H1 (cell line): ENCODE measurements at regions not wholly inside any gene's neighbourhood (a gene's known extent, or its start where the extent isn't known, plus 50 kb on each side); places are given as distances from the start of the nearest gene placed in this dataset.

Experiments
- CTCF ChIA-PET: fragments of 300-600 bp; sonication (Branson Sonifier 250); formaldehyde crosslinking; loops from one replicate; lab custom pipeline; 2021; ENCODE audit not compliant: partially characterized antibody; lab: Charles Lee
- POLR2A ChIA-PET: fragments of 300-600 bp; sonication (Branson Sonifier 250); formaldehyde crosslinking; loops from one replicate; lab custom pipeline; 2021; ENCODE audit warnings: inconsistent platforms; ENCODE audit not compliant: partially characterized antibody; lab: Charles Lee
- DNase-seq, 2 experiments: peaks; one replicate each; pipeline versions ENCODE4 v3.0.0 to v3.0.0-alpha.2; 2010 to 2022; ENCODE audit warnings: low spot score in 2 of 2, low read depth in 1 of 2, mixed read lengths in 1 of 2
- FAIRE-seq: peaks from 2 replicates; lab custom pipeline; 2011; peaks lifted over from hg19 to GRCh38; lab: Jason Lieb, UNC
- H2AFZ ChIP-seq: 2 replicates; pipeline ENCODE4 v1.8.1; 2012; ENCODE audit warnings: low read length, inconsistent platforms
- H2AK5ac ChIP-seq: 2 replicates; pipeline ENCODE4 v1.6.1; 2013; ENCODE audit warnings: low read depth, low read length
- H2BK120ac ChIP-seq: replicated peaks from 2 replicates; pipeline ENCODE3; 2013; ENCODE audit warnings: low read depth, low read length, inconsistent platforms
- H2BK12ac ChIP-seq: 2 replicates; pipeline ENCODE4 v1.6.1; 2013; ENCODE audit warnings: low read depth, low read length
- H2BK15ac ChIP-seq: 2 replicates; pipeline ENCODE4 v1.6.1; 2013; ENCODE audit warnings: low read length
- H2BK20ac ChIP-seq: 2 replicates; pipeline ENCODE4 v1.6.1; 2013; ENCODE audit warnings: low read length
- H2BK5ac ChIP-seq: 2 replicates; pipeline ENCODE4 v1.6.1; 2013; ENCODE audit warnings: low read depth, low read length
- H3K14ac ChIP-seq: 2 replicates; pipeline ENCODE4 v1.6.1; 2013; ENCODE audit warnings: inconsistent platforms; ENCODE audit not compliant: insufficient read length
- H3K18ac ChIP-seq: 2 replicates; pipeline ENCODE4 v1.6.1; 2013; ENCODE audit warnings: low read length; ENCODE audit errors: extremely low read depth
- H3K23ac ChIP-seq: 2 replicates; pipeline ENCODE4 v1.6.1; 2013; ENCODE audit warnings: inconsistent platforms; ENCODE audit not compliant: insufficient read length
- H3K23me2 ChIP-seq: 2 replicates; pipeline ENCODE4 v1.6.1; 2013; ENCODE audit warnings: low read depth, low read length
- H3K27ac ChIP-seq: 2 replicates; pipeline ENCODE4 v1.6.1; 2011; ENCODE audit warnings: low read depth, low read length, inconsistent platforms
- H3K27me3 ChIP-seq, 4 experiments: replicated peaks in 1 of 4; 1 replicate in 1 of 4; 2 replicates in 3 of 4; pipeline versions ENCODE4 v1.6.1 to v1.8.1; 2011 to 2013; ENCODE audit warnings: low read length in 3 of 4, mild to moderate bottlenecking in 3 of 4, inconsistent platforms in 2 of 4, mixed read lengths in 2 of 4, moderate library complexity in 1 of 4; ENCODE audit not compliant: control insufficient read depth in 3 of 4, insufficient read depth in 3 of 4; ENCODE audit errors: extremely low read depth in 1 of 4
- H3K36me3 ChIP-seq, 4 experiments: 2 replicates each; pipeline versions ENCODE4 v1.6.1 to v1.8.1; 2011 to 2013; ENCODE audit warnings: mild to moderate bottlenecking in 4 of 4, low read length in 3 of 4, moderate library complexity in 2 of 4, control low read depth in 1 of 4, inconsistent platforms in 1 of 4; ENCODE audit not compliant: insufficient read depth in 4 of 4, control insufficient read depth in 2 of 4
- H3K4ac ChIP-seq: replicated peaks from 2 replicates; pipeline ENCODE3; 2013; ENCODE audit warnings: low read length, low read depth, mixed read lengths, inconsistent platforms; ENCODE audit not compliant: insufficient read length
- H3K4me1 ChIP-seq, 4 experiments: replicated peaks in 1 of 4; 1 replicate in 1 of 4; 2 replicates in 3 of 4; pipeline versions ENCODE4 v1.6.1 to v1.8.1; 2011 to 2013; ENCODE audit warnings: low read length in 3 of 4, inconsistent platforms in 2 of 4, mixed read lengths in 1 of 4; ENCODE audit not compliant: insufficient read depth in 4 of 4, control insufficient read depth in 3 of 4
- H3K4me2 ChIP-seq, 2 experiments: 2 replicates each; pipeline versions ENCODE4 v1.6.1 to v1.8.1; 2011 to 2013; ENCODE audit warnings: low read depth in 2 of 2, low read length in 2 of 2, control low read depth in 1 of 2, inconsistent platforms in 1 of 2, mild to moderate bottlenecking in 1 of 2; ENCODE audit not compliant: insufficient read depth in 1 of 2
- H3K4me3 ChIP-seq, 4 experiments: fragments of 200-600, 300-600 bp in 1 of 4; sonication (generic), shearing (Covaris generic), sonication (Bioruptor Twin) in 1 of 4; 2 replicates each; pipeline versions ENCODE4 v1.5.1 to v1.8.1; 2011 to 2016; ENCODE audit warnings: low read length in 4 of 4, low read depth in 3 of 4, control low read depth in 2 of 4, inconsistent platforms in 2 of 4, mild to moderate bottlenecking in 2 of 4, mixed read lengths in 1 of 4, moderate library complexity in 1 of 4; ENCODE audit not compliant: insufficient read depth in 2 of 4; ENCODE audit errors: extremely low read depth in 1 of 4
- H3K56ac ChIP-seq: replicated peaks from 2 replicates; pipeline ENCODE3; 2013; ENCODE audit warnings: low read depth, mild to moderate bottlenecking, mixed read lengths, low read length, inconsistent platforms; ENCODE audit not compliant: insufficient read length
- H3K79me1 ChIP-seq: 2 replicates; pipeline ENCODE4 v1.6.1; 2013; ENCODE audit warnings: low read depth, low read length, control low read depth
- H3K79me2 ChIP-seq, 2 experiments: 2 replicates each; pipeline versions ENCODE4 v1.6.1 to v1.8.1; 2012 to 2013; ENCODE audit warnings: low read length in 2 of 2, mild to moderate bottlenecking in 2 of 2, inconsistent platforms in 1 of 2; ENCODE audit not compliant: insufficient read depth in 2 of 2, control insufficient read depth in 1 of 2
- H3K9ac ChIP-seq, 4 experiments: replicated peaks in 1 of 4; 1 replicate in 1 of 4; 2 replicates in 3 of 4; pipeline versions ENCODE4 v1.6.1 to v1.8.1; 2011 to 2013; ENCODE audit warnings: low read depth in 3 of 4, low read length in 3 of 4, control low read depth in 2 of 4, mild to moderate bottlenecking in 2 of 4, moderate library complexity in 2 of 4, inconsistent platforms in 1 of 4; ENCODE audit errors: extremely low read depth in 1 of 4
- H3K9me3 ChIP-seq, 2 experiments: 2 replicates each; pipeline versions ENCODE4 v1.6.1 to v1.8.1; 2012 to 2013; ENCODE audit warnings: mild to moderate bottlenecking in 2 of 2, moderate library complexity in 2 of 2, control low read depth in 1 of 2, inconsistent platforms in 1 of 2, low read depth in 1 of 2, low read length in 1 of 2, mixed read lengths in 1 of 2; ENCODE audit not compliant: insufficient read depth in 2 of 2
- H4K20me1 ChIP-seq, 2 experiments: replicated peaks in 1 of 2; 2 replicates each; pipeline versions ENCODE3 to v1.8.1; 2011 to 2013; ENCODE audit warnings: inconsistent platforms in 2 of 2, low read length in 2 of 2, mild to moderate bottlenecking in 1 of 2; ENCODE audit not compliant: insufficient read depth in 2 of 2, control insufficient read depth in 1 of 2
- H4K5ac ChIP-seq: 2 replicates; pipeline ENCODE4 v1.6.1; 2013; ENCODE audit warnings: low read length, low read depth, mixed read lengths, inconsistent platforms; ENCODE audit not compliant: insufficient read length
- H4K8ac ChIP-seq: 2 replicates; pipeline ENCODE4 v1.8.0; 2013; ENCODE audit warnings: mild to moderate bottlenecking, moderate library complexity, low read length, inconsistent platforms; ENCODE audit not compliant: insufficient read depth; ENCODE audit errors: extremely low read depth
- H4K91ac ChIP-seq: replicated peaks from 2 replicates; pipeline ENCODE3; 2013; ENCODE audit warnings: low read length, mixed read lengths, inconsistent platforms; ENCODE audit not compliant: insufficient read length
- ATF3 ChIP-seq: IDR thresholded peaks from 2 replicates; pipeline ENCODE4 v1.6.1; 2011; ENCODE audit warnings: low read depth, mild to moderate bottlenecking, low read length; ENCODE audit not compliant: insufficient read depth
- BACH1 ChIP-seq: IDR thresholded peaks from 2 replicates; pipeline ENCODE4 v1.6.1; 2012; ENCODE audit warnings: low read length, improper control_type of control experiment
- BRCA1 ChIP-seq: IDR thresholded peaks from 2 replicates; pipeline ENCODE4 v1.6.1; 2012; ENCODE audit warnings: low read depth, low read length, improper control_type of control experiment
- CEBPB ChIP-seq: IDR thresholded peaks from 2 replicates; pipeline ENCODE4 v1.6.1; 2012; ENCODE audit warnings: low read depth, low read length
- CHD2 ChIP-seq: IDR thresholded peaks from 2 replicates; pipeline ENCODE4 v1.6.1; 2012; ENCODE audit warnings: low read length, improper control_type of control experiment
- E2F6 ChIP-seq: IDR thresholded peaks from 2 replicates; pipeline ENCODE4 v1.6.1; 2012; ENCODE audit warnings: inconsistent platforms
- GABPA ChIP-seq: IDR thresholded peaks from 2 replicates; pipeline ENCODE4 v1.6.1; 2011; ENCODE audit warnings: mild to moderate bottlenecking, low read length, moderate library complexity, borderline replicate concordance; ENCODE audit not compliant: insufficient read depth
- HDAC2 ChIP-seq, 2 experiments: fragments of 300-600 bp in 1 of 2; sonication (generic) in 1 of 2; IDR thresholded peaks; 2 replicates each; pipeline ENCODE4 v1.6.1; 2011 to 2012; ENCODE audit warnings: low read depth in 2 of 2, low read length in 2 of 2, mild to moderate bottlenecking in 2 of 2, moderate library complexity in 2 of 2, borderline replicate concordance in 1 of 2, inconsistent platforms in 1 of 2
- KDM1A ChIP-seq: fragments of 200-600, 300-600 bp; sonication (generic); IDR thresholded peaks from 2 replicates; pipeline ENCODE4 v1.7.1; 2016; ENCODE audit warnings: mild to moderate bottlenecking, low read length, borderline replicate concordance
- KDM5A ChIP-seq: fragments of 200-600 bp; IDR thresholded peaks from 2 replicates; pipeline ENCODE4 v1.7.1; 2012; ENCODE audit warnings: mild to moderate bottlenecking, low read length, inconsistent platforms, mixed read lengths
- SRF ChIP-seq: IDR thresholded peaks from 2 replicates; pipeline ENCODE4 v1.6.1; 2011; ENCODE audit warnings: mild to moderate bottlenecking, low read depth, low read length, moderate library complexity
- TAF7 ChIP-seq: optimal IDR thresholded peaks from 2 replicates; pipeline ENCODE3; 2011; ENCODE audit warnings: low read depth, mild to moderate bottlenecking, inconsistent platforms, low read length, moderate library complexity, borderline replicate concordance
- WGBS, 2 experiments: shearing (Covaris generic) in 1 of 2; methylation state at CpG; one replicate each; pipeline versions ENCODE4 v1.1.6 to v1.1.7; 2013 to 2015; ENCODE audit warnings: low lambda C conversion rate in 2 of 2, mixed read lengths in 2 of 2, inconsistent platforms in 1 of 2, low coverage in 1 of 2, missing lambda C conversion rate in 1 of 2; ENCODE audit not compliant: insufficient replicate concordance in 2 of 2, insufficient coverage in 1 of 2, insufficient read length in 1 of 2; ENCODE audit errors: extremely low coverage in 1 of 2, missing lambda C conversion rate in 1 of 2; 5-methylcytosine and 5-hydroxymethylcytosine counted together

- no peak overlapping the region for H2AFZ ChIP-seq
- H3K4me1 ChIP-seq = peaks cover 0 to 12% (median 6%) of the 10 kb centered on the region in 4 experiments; a peak in 5 of 7 replicates
- TF ChIP-seq ATF3 = no peak
- TF ChIP-seq CHD2 = no peak
- no peak for TF ChIP-seq E2F6
- TF ChIP-seq KDM1A = no peak
- no peak for TF ChIP-seq CEBPB
- no peak for TF ChIP-seq BRCA1
- TF ChIP-seq GABPA = no peak
- TF ChIP-seq TAF7 = no peak
- TF ChIP-seq BACH1 = no peak
- TF ChIP-seq SRF = no peak
- TF ChIP-seq HDAC2 (IDR thresholded peaks at IDR 0.05; ENCODE audit: borderline replicate concordance in 1 of 2, low read depth in 2 of 2, low read length in 2 of 2) = no peak
- no peak for TF ChIP-seq KDM5A
These were observed 215.6 kb downstream of the RPLP1 start for GRCh38 chr15:69668039-69668705.

More at GRCh38 chr15:69668039-69668705, 215.6 kb downstream of the RPLP1 start:
- no peak overlapping the region for H3K56ac ChIP-seq
- no peak overlapping the region for H3K9ac ChIP-seq
- ChIA-PET CTCF (interaction anchor here (0.7 to 1.4 kb wide), 3 partner anchors 9 to 18 kb away, joined by 3 to 4 read pairs (median 3); no protein-coding TSS in a partner anchor), POLR2A (interaction anchor here (1.2 kb wide), 1 partner anchor 19 kb away, joined by 4 read pairs; no protein-coding TSS in a partner anchor)
- no peak overlapping the region for H3K4ac ChIP-seq
- no peak overlapping the region for H2BK20ac ChIP-seq
- no peak overlapping the region; the same call in 1 of the 2 replicates for H2BK5ac ChIP-seq
- H3K23ac ChIP-seq = no peak overlapping the region
- no peaks in the 10 kb centered on the region for H3K79me2 ChIP-seq
- no peak overlapping the region for H3K4me3 ChIP-seq
- no peak overlapping the region for H4K8ac ChIP-seq
- 81% methylated on average over 6 of the region's 6 CpGs; no CpG with 5 or more reads in 1 of the 2 experiments for WGBS, 2 experiments
- H2BK120ac ChIP-seq = no peak overlapping the region
- no peak overlapping the region; the same call in 1 of the 2 replicates for H3K18ac ChIP-seq
- H4K91ac ChIP-seq = no peak overlapping the region
- H3K27me3 ChIP-seq = 0 out of 7 replicates have a peak, but pooled peaks cover 0 to 2% (median 0%) of the 10 kb centered on the region in 4 experiments
- H3K79me1 ChIP-seq = no peaks in the 10 kb centered on the region
- no peak overlapping the region for H4K5ac ChIP-seq
- H3K14ac ChIP-seq = no peak overlapping the region
- 0 out of 2 replicates have a peak overlapping the region, but pooled peaks have one; percentile 6 for H2BK12ac ChIP-seq
- no peak overlapping the region for H3K4me2 ChIP-seq
- DNase-seq = no peak
- no peaks in the 10 kb centered on the region for H3K9me3 ChIP-seq
- no peaks in the 10 kb centered on the region for H3K36me3 ChIP-seq
- FAIRE-seq = no peak
- H4K20me1 ChIP-seq = no peaks in the 10 kb centered on the region
- H2AK5ac ChIP-seq = no peak overlapping the region
- H3K23me2 ChIP-seq = no peaks in the 10 kb centered on the region
- H2BK15ac ChIP-seq = no peak overlapping the region
- no peak overlapping the region for H3K27ac ChIP-seq
